ENCODE measurements at regions not wholly inside any gene's neighbourhood (a gene's known extent, or its start where the extent isn't known, plus 50 kb on each side); places are given as distances from the start of the nearest gene placed in this dataset.

- no peak for TF ChIP-seq EZH2phosphoT487 (IDR thresholded peaks at IDR 0.05; ENCODE audit: low read depth, severe bottlenecking, unreplicated experiment)
- TF ChIP-seq EZH2 (IDR thresholded peaks at IDR 0.05; ENCODE audit: borderline replicate concordance), result no peak
Observed at GRCh38 chr3:152664766-152665165, 170.2 kb upstream of the P2RY1 start.

Measured in hepatocyte (in vitro differentiated cells).